NT2/D1 (cell line): ENCODE measurements at regions not wholly inside any gene's neighbourhood (a gene's known extent, or its start where the extent isn't known, plus 50 kb on each side); places are given as distances from the start of the nearest gene placed in this dataset.

Experiments used
- SUZ12 ChIP-seq: IDR thresholded peaks from 2 replicates; pipeline ENCODE4 v1.6.1; 2011; ENCODE audit not compliant: insufficient read length, insufficient read depth; ENCODE audit errors: extremely low read depth
- YY1 ChIP-seq: IDR thresholded peaks from 2 replicates; pipeline ENCODE4 v1.6.1; 2011; ENCODE audit not compliant: insufficient read length, insufficient read depth
- ZNF274 ChIP-seq: IDR thresholded peaks from 2 replicates; pipeline ENCODE4 v1.6.1; 2011; ENCODE audit warnings: mild to moderate bottlenecking, low read depth, low read length

DNA sequence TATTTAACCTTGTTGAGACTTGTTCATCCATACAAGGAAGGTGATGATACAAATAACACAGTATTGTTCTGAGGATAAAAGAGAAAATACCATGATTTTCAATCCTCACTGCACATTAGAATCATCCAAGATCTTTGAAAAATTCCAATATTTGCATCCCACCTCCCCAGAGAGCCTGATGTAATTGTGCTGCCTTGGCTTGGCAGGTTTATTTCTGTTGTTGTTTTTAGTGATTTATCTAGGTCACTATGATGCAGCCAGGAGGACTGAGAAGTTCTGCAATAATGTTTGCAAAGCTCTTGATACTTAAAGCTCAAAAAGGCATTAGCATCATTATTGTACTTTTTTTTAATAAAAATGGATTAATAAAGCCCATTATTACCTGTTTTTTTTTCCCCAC, 67.0 kb upstream of the NMUR2 start:
- TF ChIP-seq ZNF274 (no peak), YY1 (no peak), SUZ12 (no peak)
